SK-N-SH (cell line): ENCODE measurements at regions not wholly inside any gene's neighbourhood (a gene's known extent, or its start where the extent isn't known, plus 50 kb on each side); places are given as distances from the start of the nearest gene placed in this dataset.

ENCODE experiments used
- CTCF ChIP-seq: fragments of 200-600 bp; sonication (generic); IDR thresholded peaks from 2 replicates; pipeline ENCODE4 v1.6.1; 2017; ENCODE audit warnings: antibody characterized with exemption, mild to moderate bottlenecking, moderate library complexity
- EZH2phosphoT487 ChIP-seq: fragments of 200-600 bp; sonication (generic); IDR thresholded peaks from 2 replicates; pipeline ENCODE4 v1.6.1; 2017; ENCODE audit warnings: low read depth, mixed run types, mild to moderate bottlenecking, antibody characterized with exemption, moderate library complexity, borderline replicate concordance
- GATA2 ChIP-seq: sonication (generic); formaldehyde crosslinking; IDR thresholded peaks from 2 replicates; pipeline ENCODE4 v1.5.0; 2020; ENCODE audit warnings: mild to moderate bottlenecking, missing genetic modification reagents
- REST ChIP-seq: IDR thresholded peaks from 2 replicates; pipeline ENCODE4 v1.6.1; 2012; ENCODE audit warnings: mild to moderate bottlenecking, low read depth, low read length, moderate library complexity

GRCh38 chr3:78134496-78134895, 1094.6 kb downstream of the ROBO2 start:
- TF ChIP-seq CTCF = no peak
- no peak for TF ChIP-seq EZH2phosphoT487
- no peak for TF ChIP-seq REST
- TF ChIP-seq GATA2 (CRISPR knock-in tag) = no peak
